MCF 10A (cell line): ENCODE measurements at regions not wholly inside any gene's neighbourhood (a gene's known extent, or its start where the extent isn't known, plus 50 kb on each side); places are given as distances from the start of the nearest gene placed in this dataset.
"Not testable (repeated sequence)": the region's sequence is repeated elsewhere in the genome, so short reads cannot be mapped to it uniquely, and the experiment has no call there.

Experiments
- BruUV-seq: library from RNA; stranded (reverse); fragments of 400-500 nt; replicated peaks from 2 replicates; lab custom pipeline; 2021; lab: Mats Ljungman, UMichigan
- CTCF ChIA-PET: fragments of 300-600 bp; sonication (Branson Sonifier 250); formaldehyde crosslinking; extraction: SDS; loops from one replicate; lab custom pipeline; 2021; ENCODE audit warnings: antibody characterized with exemption, inconsistent platforms; lab: Yijun Ruan, JAX
- POLR2A ChIA-PET: fragments of 300-600, 350-650 bp; sonication (Branson Sonifier 250); formaldehyde crosslinking; extraction: SDS; loops from one replicate; lab custom pipeline; 2020; ENCODE audit warnings: antibody characterized with exemption, inconsistent platforms; lab: Yijun Ruan, JAX
- DNase-seq: peaks from one replicate; pipeline ENCODE4 v3.0.0-alpha.2; 2018; ENCODE audit not compliant: unreplicated experiment
- H3K27ac Mint-ChIP-seq: one replicate; pipeline ENCODE4 v1.8.0; 2022; ENCODE audit warnings: mild to moderate bottlenecking, low read depth, mixed read lengths; ENCODE audit not compliant: unreplicated experiment
- H3K27me3 Mint-ChIP-seq: one replicate; pipeline ENCODE4 v1.8.0; 2022; ENCODE audit warnings: mixed read lengths; ENCODE audit not compliant: insufficient read depth, unreplicated experiment
- H3K36me3 Mint-ChIP-seq: one replicate; pipeline ENCODE4 v1.8.0; 2022; ENCODE audit warnings: mild to moderate bottlenecking, moderate library complexity, mixed read lengths; ENCODE audit not compliant: insufficient read depth, unreplicated experiment
- H3K4me1 Mint-ChIP-seq: one replicate; pipeline ENCODE4 v1.8.0; 2022; ENCODE audit warnings: mixed read lengths; ENCODE audit not compliant: insufficient read depth, unreplicated experiment
- H3K4me3 Mint-ChIP-seq: one replicate; pipeline ENCODE4 v1.8.0; 2022; ENCODE audit warnings: mild to moderate bottlenecking, moderate library complexity, mixed read lengths; ENCODE audit not compliant: unreplicated experiment
- H3K9me3 Mint-ChIP-seq: one replicate; pipeline ENCODE4 v1.8.0; 2022; ENCODE audit warnings: mixed read lengths; ENCODE audit not compliant: unreplicated experiment
- CTCF ChIP-seq: fragments of 200-600 bp; IDR thresholded peaks from one replicate; pipeline ENCODE4 v1.8.0; 2022; ENCODE audit warnings: antibody characterized with exemption, mild to moderate bottlenecking; ENCODE audit not compliant: unreplicated experiment
- intact Hi-C: fragments of 100-400 bp; cut with micrococcal nuclease; formaldehyde crosslinking; loops from 2 replicates; pipeline ENCODE4 v1.14.1; 2022

DNA sequence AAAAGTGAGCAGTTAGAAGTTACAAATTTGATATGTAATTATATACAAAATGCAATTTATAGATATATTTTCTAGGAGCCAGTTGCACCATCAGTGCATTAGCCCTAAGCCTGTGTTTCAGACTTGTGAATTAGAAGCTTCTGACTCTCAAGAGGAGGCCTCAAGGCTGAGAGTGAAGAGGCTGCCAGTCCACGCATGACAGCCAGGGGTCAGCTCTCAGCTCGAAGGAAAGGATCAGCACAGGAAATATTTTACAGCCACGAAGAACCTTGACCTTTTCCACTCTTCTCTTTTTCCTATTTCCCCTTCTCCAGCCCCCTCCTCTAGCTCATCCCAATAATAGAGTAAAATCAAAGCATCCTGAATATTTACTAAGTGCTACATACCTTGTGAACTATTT lies 642.4 kb downstream of the TRIML1 start:
- intact Hi-C loops: loop anchor here (5.0 to 10.0 kb wide), 2 partner anchors 343 to 421 kb away; no protein-coding TSS in a partner anchor
- H3K9me3 Mint-ChIP-seq: no peaks in the 10 kb centered on the region
- no peak overlapping the region for H3K4me3 Mint-ChIP-seq
- TF ChIP-seq CTCF: peak; percentile 24
- H3K36me3 Mint-ChIP-seq: no peaks in the 10 kb centered on the region
- peak; percentile 51 for DNase-seq
- CTCF ChIA-PET: interaction anchor here (0.7 to 1.6 kb wide), 8 partner anchors 13 to 1126 kb away, joined by 3 to 5 read pairs (median 3); no protein-coding TSS in a partner anchor
- POLR2A ChIA-PET: interaction anchor here (0.7 kb wide), 1 partner anchor 38 kb away, joined by 3 read pairs; no protein-coding TSS in a partner anchor
- H3K27ac Mint-ChIP-seq: no peak overlapping the region
- H3K4me1 Mint-ChIP-seq: no peaks in the 10 kb centered on the region
- no TSS peak for BruUV-seq
- no peaks in the 10 kb centered on the region for H3K27me3 Mint-ChIP-seq

DNA sequence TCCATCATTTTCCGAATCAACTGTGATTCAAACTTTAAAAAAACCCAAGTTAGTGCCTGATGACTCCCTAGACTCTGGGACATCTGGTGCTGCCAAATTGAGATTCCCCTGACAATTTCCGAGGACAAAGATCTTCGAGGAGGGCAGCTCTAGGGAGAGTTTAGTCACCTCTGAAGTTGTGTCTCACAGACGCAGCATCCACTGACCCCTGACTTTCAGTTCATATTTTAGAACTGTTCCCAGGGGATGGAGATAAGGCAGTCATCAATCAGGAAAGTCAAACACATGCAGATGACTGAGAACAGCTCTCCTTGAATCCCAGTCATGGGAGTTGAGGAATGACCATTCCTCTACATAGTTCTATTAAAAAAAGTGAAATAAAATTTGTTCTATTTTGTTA lies 643.9 kb downstream of the TRIML1 start:
- Mint-ChIP-seq H3K27ac (no peak overlapping the region), H3K9me3 (no peaks in the 10 kb centered on the region), H3K27me3 (no peaks in the 10 kb centered on the region), H3K4me3 (no peak overlapping the region), H3K4me1 (no peaks in the 10 kb centered on the region), H3K36me3 (no peaks in the 10 kb centered on the region)
- CTCF ChIA-PET: interaction anchor here (0.6 to 1.5 kb wide), 3 partner anchors 17 to 1010 kb away, joined by 3 to 6 read pairs (median 3); no protein-coding TSS in a partner anchor
- DNase-seq: no peak
- POLR2A ChIA-PET: interaction anchor here (0.7 to 1.3 kb wide), 2 partner anchors 12 to 40 kb away, joined by 3 read pairs; no protein-coding TSS in a partner anchor
- no TSS peak for BruUV-seq
- TF ChIP-seq CTCF: no peak
- intact Hi-C loops: loop anchor here (5.0 to 10.0 kb wide), 2 partner anchors 342 to 419 kb away; no protein-coding TSS in a partner anchor

GRCh38 chr4:188783606-188784160 lies 644.4 kb downstream of the TRIML1 start:
- H3K9me3 Mint-ChIP-seq: no peaks in the 10 kb centered on the region
- TF ChIP-seq CTCF: no peak
- H3K27ac Mint-ChIP-seq: no peak overlapping the region
- no peak for DNase-seq
- H3K4me3 Mint-ChIP-seq: no peak overlapping the region
- no peaks in the 10 kb centered on the region for H3K4me1 Mint-ChIP-seq
- H3K36me3 Mint-ChIP-seq: no peaks in the 10 kb centered on the region
- intact Hi-C loops: loop anchor here (5.0 to 10.0 kb wide), 2 partner anchors 341 to 419 kb away; no protein-coding TSS in a partner anchor
- BruUV-seq: no TSS peak
- ChIA-PET POLR2A (interaction anchor here (0.7 to 1.3 kb wide), 2 partner anchors 13 to 40 kb away, joined by 3 read pairs; no protein-coding TSS in a partner anchor), CTCF (interaction anchor here (0.6 kb wide), 1 partner anchor 116 kb away, joined by 6 read pairs; no protein-coding TSS in a partner anchor)
- no peaks in the 10 kb centered on the region for H3K27me3 Mint-ChIP-seq

DNA sequence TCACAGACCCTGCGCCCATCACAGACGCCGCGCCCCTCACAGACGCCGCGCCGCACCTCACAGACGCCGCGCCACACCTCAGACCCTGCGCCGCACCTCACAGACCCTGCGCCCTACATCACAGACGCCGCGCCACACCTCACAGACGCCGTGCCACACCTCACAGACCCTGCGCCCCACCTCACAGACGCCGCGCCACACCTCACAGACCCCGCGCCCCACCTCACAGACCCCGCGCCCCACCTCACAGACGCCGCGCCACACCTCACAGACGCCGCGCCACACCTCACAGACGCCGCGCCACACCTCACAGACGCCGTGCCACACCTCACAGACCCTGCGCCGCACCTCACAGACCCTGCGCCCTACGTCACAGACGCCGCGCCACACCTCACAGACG lies 657.4 kb downstream of the TRIML1 start:
- intact Hi-C loops, CTCF ChIA-PET: not testable (repeated sequence)

GRCh38 chr4:188797011-188797410 lies 657.8 kb downstream of the TRIML1 start:
- DNase-seq, H3K4me3 Mint-ChIP-seq, POLR2A ChIA-PET, CTCF ChIA-PET, H3K27ac Mint-ChIP-seq, BruUV-seq, H3K4me1 Mint-ChIP-seq, H3K36me3 Mint-ChIP-seq, H3K27me3 Mint-ChIP-seq, intact Hi-C loops, H3K9me3 Mint-ChIP-seq: not testable (repeated sequence)

More for the DNA sequence above, 657.4 kb downstream of the TRIML1 start:
- H3K27me3 Mint-ChIP-seq, H3K4me3 Mint-ChIP-seq, H3K27ac Mint-ChIP-seq, POLR2A ChIA-PET, H3K36me3 Mint-ChIP-seq, H3K4me1 Mint-ChIP-seq, DNase-seq, BruUV-seq, H3K9me3 Mint-ChIP-seq: not testable (repeated sequence)
